Stimulated activated CD4-positive, alpha-beta T cell treated with anti-CD3 and anti-CD28 coated beads, Interleukin-15, amount 100 ng/mL, for 48 hours (primary cell): ENCODE measurements at regions not wholly inside any gene's neighbourhood (a gene's known extent, or its start where the extent isn't known, plus 50 kb on each side); places are given as distances from the start of the nearest gene placed in this dataset.

ENCODE experiments used
- DNase-seq, 2 donors: peaks; one replicate each; pipeline ENCODE4 v3.0.0-alpha.2; 2020; ENCODE audit warnings: low read depth in 2 of 2

GRCh38 chr2:198795419-198795818, 662.3 kb downstream of the SATB2 start:
- DNase-seq, result no peak

- DNase-seq, result no peak
These were observed 666.1 kb downstream of the SATB2 start for GRCh38 chr2:198791623-198792022.

DNA sequence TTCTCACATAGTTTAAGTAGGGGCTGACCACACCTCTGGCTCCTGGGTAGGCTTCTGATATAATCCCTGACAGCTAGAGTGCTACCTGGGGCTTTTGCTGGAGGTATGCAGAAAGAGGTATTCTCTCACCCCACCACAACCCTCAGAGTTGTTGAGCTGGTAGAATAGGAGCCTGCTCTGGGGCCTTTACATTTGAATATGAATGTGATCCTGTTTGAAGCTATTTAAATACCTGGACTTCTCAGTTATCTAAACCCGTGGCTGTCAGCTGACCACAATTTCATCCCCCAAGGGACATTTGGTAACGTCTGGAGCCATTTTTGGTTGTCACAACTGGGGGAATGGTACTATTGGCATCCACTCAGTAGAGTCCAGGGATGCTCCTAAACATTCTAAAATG, 669.1 kb downstream of the SATB2 start:
- no peak for DNase-seq

DNA sequence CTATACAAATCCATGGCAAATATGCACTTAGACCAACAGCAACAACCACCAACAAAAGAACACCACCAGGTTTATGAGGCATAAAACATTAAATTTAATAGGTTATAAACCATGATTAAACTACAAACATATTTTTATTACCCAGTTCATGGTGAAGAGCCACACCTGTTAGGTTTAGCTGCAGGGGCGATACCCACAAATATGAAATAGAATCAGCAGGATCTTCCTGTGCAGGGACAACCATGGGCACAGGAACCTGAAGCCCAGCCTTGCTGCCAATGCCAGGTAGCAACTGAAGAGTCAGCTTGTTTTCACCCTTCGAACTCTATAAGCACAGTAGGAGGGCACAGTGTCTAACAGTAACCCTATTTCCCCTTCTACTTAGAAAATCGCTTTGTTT, 675.0 kb downstream of the SATB2 start:
- DNase-seq, result no peak

DNA sequence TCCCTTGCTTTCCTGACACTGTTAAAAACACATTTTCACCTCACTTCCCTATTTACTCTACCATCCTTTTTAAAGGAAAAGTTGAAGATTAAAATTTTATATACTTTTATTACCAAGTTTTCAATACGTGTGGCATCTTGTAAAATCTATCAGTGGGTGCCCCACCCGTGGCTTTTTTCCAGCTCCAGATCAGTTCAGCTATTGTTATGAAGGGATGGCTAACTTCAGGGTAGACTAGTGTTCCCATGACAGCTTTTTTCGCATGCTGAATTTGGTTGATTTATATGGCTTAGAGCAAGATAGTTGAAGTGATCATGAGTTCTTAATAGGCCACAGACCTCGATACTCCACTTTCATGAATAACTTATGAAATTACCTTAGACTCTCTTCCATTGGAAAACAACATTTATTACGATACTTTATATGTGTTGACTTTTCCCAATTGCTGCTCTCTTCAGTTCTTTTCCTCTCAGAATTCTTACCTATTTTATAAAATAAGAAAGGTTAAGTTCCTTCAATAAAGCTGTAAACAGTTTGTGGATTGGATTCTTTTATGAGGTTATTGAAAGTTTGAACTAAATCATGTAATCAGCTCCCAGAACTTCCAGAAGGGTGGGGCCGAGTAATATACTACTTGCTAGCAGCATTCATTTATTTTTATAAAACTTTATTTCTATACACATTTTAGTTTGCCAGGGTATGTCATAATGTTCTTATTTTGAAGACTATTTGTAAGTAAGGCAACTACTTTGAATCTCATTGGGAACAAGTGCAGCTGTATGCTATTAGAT, 680.9 kb downstream of the SATB2 start:
- DNase-seq, result no peak

DNA sequence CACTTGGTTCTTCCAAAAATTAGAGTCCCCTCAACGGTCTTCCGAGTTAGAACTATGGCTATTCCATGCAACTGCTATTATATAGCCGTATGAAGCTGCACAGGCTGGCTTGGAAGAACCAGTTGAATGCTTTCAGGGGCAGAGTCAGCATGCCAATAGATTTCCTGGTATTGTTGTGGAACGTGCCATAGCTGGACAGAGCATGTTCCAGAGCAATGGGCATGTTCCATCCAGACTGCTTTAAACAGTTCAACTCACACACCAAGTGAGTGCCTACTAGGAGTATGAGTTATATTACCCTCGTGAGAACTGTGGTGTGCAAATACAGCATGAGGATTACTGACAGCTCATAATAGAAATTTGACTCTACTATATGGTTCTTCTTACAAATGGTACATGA, 682.0 kb downstream of the SATB2 start:
- no peak for DNase-seq

- DNase-seq, result no peak
These were observed 683.2 kb downstream of the SATB2 start for GRCh38 chr2:198774576-198774975.

- no peak for DNase-seq
These were observed 690.0 kb downstream of the SATB2 start for GRCh38 chr2:198767694-198768093.

DNA sequence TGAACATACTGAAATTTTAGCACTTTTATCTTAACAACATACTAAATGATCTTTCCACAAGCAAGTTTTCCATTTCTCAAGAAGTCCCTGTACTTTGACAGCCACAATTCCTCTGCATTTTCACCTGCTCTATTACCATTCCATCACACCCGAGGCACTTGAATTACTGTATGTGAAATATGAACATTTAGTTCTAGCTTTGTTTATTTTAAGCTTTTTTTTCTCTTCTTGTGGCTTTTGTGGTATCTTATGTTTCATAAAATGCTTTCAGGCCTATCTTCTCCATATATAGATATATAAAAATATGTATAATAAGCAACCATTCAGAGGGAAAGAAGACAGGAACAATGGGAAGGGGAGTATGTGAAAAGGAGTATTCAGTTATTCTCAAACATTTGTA, 693.9 kb downstream of the SATB2 start:
- no peak for DNase-seq

GRCh38 chr2:198762441-198762840, 695.3 kb downstream of the SATB2 start:
- no peak for DNase-seq

DNA sequence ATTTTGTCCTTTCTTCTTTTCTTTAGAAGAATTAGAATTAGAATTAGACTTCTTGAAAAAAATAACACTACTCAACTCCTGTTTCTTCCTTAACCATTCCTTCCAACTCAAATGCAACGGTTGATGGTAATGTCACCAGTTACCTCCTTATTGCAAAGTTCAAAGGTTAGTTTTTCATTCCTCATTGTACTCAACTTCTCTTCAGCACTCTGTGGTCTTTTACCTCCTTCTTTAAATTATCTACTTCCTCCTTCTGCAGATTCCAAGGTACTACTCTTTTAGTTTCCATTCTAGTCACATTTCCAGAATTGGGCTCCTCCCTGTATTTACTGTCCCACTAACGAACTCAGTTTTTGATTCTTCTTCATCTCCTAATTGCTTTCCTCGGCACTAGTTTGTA, 700.7 kb downstream of the SATB2 start:
- DNase-seq, result no peak

GRCh38 chr2:198756166-198756565, 701.6 kb downstream of the SATB2 start:
- DNase-seq, result no peak

GRCh38 chr2:198753101-198753500, 704.6 kb downstream of the SATB2 start:
- no peak for DNase-seq

GRCh38 chr2:198749364-198749763, 708.4 kb downstream of the SATB2 start:
- DNase-seq, result no peak

- DNase-seq, result no peak
These were observed 725.8 kb downstream of the SATB2 start for GRCh38 chr2:198731842-198732399.

- no peak for DNase-seq
These were observed 737.5 kb downstream of the SATB2 start for GRCh38 chr2:198720266-198720665.

GRCh38 chr2:198717451-198717850, 740.3 kb downstream of the SATB2 start:
- no peak for DNase-seq

GRCh38 chr2:198715302-198715835, 742.4 kb downstream of the SATB2 start:
- DNase-seq, result no peak

- DNase-seq, result no peak
These were observed 745.3 kb downstream of the SATB2 start for GRCh38 chr2:198712485-198712884.

GRCh38 chr2:198711484-198711883, 746.3 kb downstream of the SATB2 start:
- DNase-seq, result no peak

DNA sequence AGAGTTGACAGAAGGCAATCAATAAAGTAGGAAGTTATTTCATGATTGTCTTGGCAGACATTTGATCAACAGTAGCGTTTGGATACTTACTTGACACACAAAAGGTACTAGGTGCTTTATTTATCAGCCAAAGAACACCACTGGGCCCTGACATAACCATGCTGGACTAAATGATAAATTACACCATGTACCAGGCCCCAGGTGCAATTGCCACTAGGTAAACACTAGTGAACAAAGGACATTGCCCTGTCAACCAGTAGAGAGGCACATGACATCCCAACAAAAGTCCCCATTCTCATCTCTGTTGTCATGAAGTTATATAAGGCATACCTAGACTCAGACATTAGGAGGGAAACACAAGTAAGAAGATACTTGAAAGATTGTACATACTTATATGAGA, 747.2 kb downstream of the SATB2 start:
- DNase-seq, result no peak

- no peak for DNase-seq
These were observed 751.2 kb downstream of the SATB2 start for GRCh38 chr2:198706476-198707082.

DNA sequence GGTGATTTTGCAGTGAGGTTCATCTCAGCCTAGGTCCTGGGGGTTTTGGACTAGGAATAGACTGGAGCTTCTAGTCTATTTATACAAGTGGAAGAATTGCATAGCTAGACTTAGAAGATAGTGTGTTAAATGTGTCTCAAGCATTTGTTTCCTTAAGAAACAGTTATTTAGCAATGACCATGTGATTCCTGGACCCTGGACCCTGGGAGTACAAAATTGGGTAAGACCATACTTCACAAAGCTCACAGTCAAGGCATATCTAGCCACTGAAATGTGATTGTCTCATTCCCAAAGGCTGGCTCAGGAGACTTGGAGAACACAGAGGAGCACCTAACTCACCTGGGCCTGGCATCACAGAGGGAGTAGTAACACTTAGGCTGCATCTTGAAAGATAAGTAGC, 754.5 kb downstream of the SATB2 start:
- no peak for DNase-seq
